Progenitor cell of endocrine pancreas (in vitro differentiated cells): ENCODE measurements at regions not wholly inside any gene's neighbourhood (a gene's known extent, or its start where the extent isn't known, plus 50 kb on each side); places are given as distances from the start of the nearest gene placed in this dataset.

Source experiments
- DNase-seq: peaks from one replicate; pipeline ENCODE4 v3.0.0; 2021; ENCODE audit warnings: low spot score; ENCODE audit not compliant: unreplicated experiment
- H3K27ac Mint-ChIP-seq: 2 replicates; pipeline ENCODE4 v1.8.0; 2021; ENCODE audit warnings: mild to moderate bottlenecking, moderate library complexity, mixed read lengths
- H3K27me3 Mint-ChIP-seq: 2 replicates; pipeline ENCODE4 v1.8.0; 2021; ENCODE audit warnings: mixed read lengths
- H3K36me3 Mint-ChIP-seq: 2 replicates; pipeline ENCODE4 v1.8.0; 2022; ENCODE audit warnings: mixed read lengths; ENCODE audit not compliant: insufficient read depth
- H3K4me1 Mint-ChIP-seq: 2 replicates; pipeline ENCODE4 v1.8.0; 2021; ENCODE audit warnings: low read depth, mixed read lengths
- H3K4me3 Mint-ChIP-seq: 2 replicates; pipeline ENCODE4 v1.8.0; 2021; ENCODE audit warnings: low read depth, mild to moderate bottlenecking, moderate library complexity, mixed read lengths
- H3K9me3 Mint-ChIP-seq: 2 replicates; pipeline ENCODE4 v1.8.0; 2021; ENCODE audit warnings: low read depth, mixed read lengths
- CTCF ChIP-seq: fragments of 200-600 bp; sonication (generic); IDR thresholded peaks from one replicate; pipeline ENCODE4 v1.5.0; 2021; ENCODE audit warnings: antibody characterized with exemption, mild to moderate bottlenecking; ENCODE audit not compliant: unreplicated experiment

GRCh38 chr4:27189683-27190082 lies 329.0 kb downstream of the STIM2 start:
- Mint-ChIP-seq H3K36me3 (no peaks in the 10 kb centered on the region), H3K4me1 (no peaks in the 10 kb centered on the region), H3K27ac (no peak overlapping the region), H3K4me3 (no peak overlapping the region), H3K9me3 (no peaks in the 10 kb centered on the region), H3K27me3 (no peaks in the 10 kb centered on the region)
- DNase-seq = no peak
- TF ChIP-seq CTCF = no peak

- no peak for TF ChIP-seq CTCF
- Mint-ChIP-seq H3K4me3 (no peak overlapping the region), H3K27ac (no peak overlapping the region), H3K4me1 (no peaks in the 10 kb centered on the region), H3K36me3 (no peaks in the 10 kb centered on the region), H3K9me3 (no peaks in the 10 kb centered on the region), H3K27me3 (no peaks in the 10 kb centered on the region)
- no peak for DNase-seq
Measured at GRCh38 chr4:27191592-27191991, 331.0 kb downstream of the STIM2 start.

GRCh38 chr4:27194599-27195176 lies 334.0 kb downstream of the STIM2 start:
- Mint-ChIP-seq H3K4me3 (no peak overlapping the region), H3K9me3 (no peaks in the 10 kb centered on the region), H3K27ac (no peak overlapping the region), H3K27me3 (no peaks in the 10 kb centered on the region), H3K36me3 (no peaks in the 10 kb centered on the region), H3K4me1 (no peaks in the 10 kb centered on the region)
- DNase-seq = no peak
- no peak for TF ChIP-seq CTCF

GRCh38 chr4:27198246-27198645 lies 337.6 kb downstream of the STIM2 start:
- Mint-ChIP-seq H3K4me3 (no peak overlapping the region), H3K4me1 (peaks cover 9% of the 10 kb centered on the region), H3K27me3 (no peaks in the 10 kb centered on the region), H3K9me3 (no peaks in the 10 kb centered on the region), H3K36me3 (no peaks in the 10 kb centered on the region), H3K27ac (no peak overlapping the region)
- no peak for TF ChIP-seq CTCF
- no peak for DNase-seq

- DNase-seq = no peak
- Mint-ChIP-seq H3K9me3 (no peaks in the 10 kb centered on the region), H3K4me3 (no peak overlapping the region), H3K27ac (no peak overlapping the region), H3K36me3 (no peaks in the 10 kb centered on the region), H3K4me1 (peaks cover 9% of the 10 kb centered on the region), H3K27me3 (no peaks in the 10 kb centered on the region)
- no peak for TF ChIP-seq CTCF
Measured at GRCh38 chr4:27198971-27199370, 338.3 kb downstream of the STIM2 start.
